SHP77 (cell line): ENCODE measurements at regions not wholly inside any gene's neighbourhood (a gene's known extent, or its start where the extent isn't known, plus 50 kb on each side); places are given as distances from the start of the nearest gene placed in this dataset.
"Not testable (repeated sequence)": the region's sequence is repeated elsewhere in the genome, so short reads cannot be mapped to it uniquely, and the experiment has no call there.

Source experiments
- DNase-seq, 2 experiments: peaks; one replicate each; lab custom pipeline; 2025; lab: John Stamatoyannopoulos, UW

GRCh38 chr4:27360790-27361267 lies 500.2 kb downstream of the STIM2 start:
- DNase-seq: no peak

GRCh38 chr4:27364509-27364908 lies 503.9 kb downstream of the STIM2 start:
- no peak for DNase-seq

- DNase-seq: no peak
Measured at GRCh38 chr4:27366104-27366823, 505.6 kb downstream of the STIM2 start.

GRCh38 chr4:27368781-27369180 lies 508.1 kb downstream of the STIM2 start:
- DNase-seq: no peak

GRCh38 chr4:27381815-27382214 lies 521.2 kb downstream of the STIM2 start:
- no peak for DNase-seq

- DNase-seq: no peak
Measured at GRCh38 chr4:27387711-27388110, 527.1 kb downstream of the STIM2 start.

GRCh38 chr4:27397886-27398285 lies 537.2 kb downstream of the STIM2 start:
- no peak for DNase-seq

GRCh38 chr4:27398631-27399310 lies 538.1 kb downstream of the STIM2 start:
- DNase-seq: no peak

GRCh38 chr4:27407616-27408015 lies 547.0 kb downstream of the STIM2 start:
- no peak for DNase-seq

- no peak for DNase-seq
Measured at GRCh38 chr4:27412613-27413012, 552.0 kb downstream of the STIM2 start.

- no peak for DNase-seq
Measured at GRCh38 chr4:27414887-27415731, 554.5 kb downstream of the STIM2 start.

GRCh38 chr4:27428661-27429060 lies 568.0 kb downstream of the STIM2 start:
- DNase-seq: no peak

- DNase-seq: no peak
Measured at GRCh38 chr4:27429364-27429871, 568.8 kb downstream of the STIM2 start.

- DNase-seq: no peak
Measured at GRCh38 chr4:27442146-27442545, 581.5 kb downstream of the STIM2 start.

- not testable (repeated sequence) for DNase-seq
Measured at GRCh38 chr4:27442661-27443060, 582.0 kb downstream of the STIM2 start.

- DNase-seq: no peak
Measured at GRCh38 chr4:27463816-27464215, 603.2 kb downstream of the STIM2 start.

- DNase-seq: no peak
Measured at GRCh38 chr4:27467351-27467750, 606.7 kb downstream of the STIM2 start.

GRCh38 chr4:27472364-27472763 lies 611.7 kb downstream of the STIM2 start:
- DNase-seq: no peak

GRCh38 chr4:27474691-27475090 lies 614.0 kb downstream of the STIM2 start:
- DNase-seq: no peak

GRCh38 chr4:27484216-27484615 lies 623.6 kb downstream of the STIM2 start:
- no peak for DNase-seq

- no peak for DNase-seq
Measured at GRCh38 chr4:27490315-27490714, 629.7 kb downstream of the STIM2 start.

GRCh38 chr4:27490766-27491165 lies 630.1 kb downstream of the STIM2 start:
- no peak for DNase-seq
